ENCODE measurements at regions not wholly inside any gene's neighbourhood (a gene's known extent, or its start where the extent isn't known, plus 50 kb on each side); places are given as distances from the start of the nearest gene placed in this dataset.

- no peak for FAIRE-seq
- WGBS, 3 donors = 80 to 89% (median 89%) methylated on average over 5 of the region's 5 CpGs
- no peaks in the 10 kb centered on the region for H3K27me3 ChIP-seq (ENCODE audit: control insufficient read depth in 3 of 3, insufficient read depth in 3 of 3, low read length in 3 of 3)
- DNase-seq = no peak
- H3K36me3 ChIP-seq (ENCODE audit: control insufficient read depth in 3 of 3, insufficient read depth in 2 of 3, low read depth in 1 of 3, low read length in 3 of 3) = no peaks in the 10 kb centered on the region
- no peak overlapping the region for H3K4me3 ChIP-seq (ENCODE audit: low read depth in 1 of 3, low read length in 3 of 3)
- no peak overlapping the region for H3K27ac ChIP-seq (ENCODE audit: low read depth in 1 of 3, low read length in 2 of 3)
- no peaks in the 10 kb centered on the region for H3K4me1 ChIP-seq (ENCODE audit: control insufficient read depth in 3 of 3, insufficient read depth in 2 of 3, low read depth in 1 of 3, low read length in 2 of 3)
- H3K9me3 ChIP-seq (ENCODE audit: control insufficient read depth in 2 of 2, insufficient read depth in 1 of 2, low read depth in 1 of 2, low read length in 1 of 2) = no peaks in the 10 kb centered on the region
These were observed 145.8 kb upstream of the CCN2 start for GRCh38 chr6:132096996-132097395.

GRCh38 chr6:132096245-132096644 is 145.1 kb upstream of the CCN2 start:
- DNase-seq (no peak), FAIRE-seq (no peak)
- no peak overlapping the region for H3K27ac ChIP-seq (ENCODE audit: low read depth in 1 of 3, low read length in 2 of 3)
- no peaks in the 10 kb centered on the region for H3K4me1 ChIP-seq (ENCODE audit: control insufficient read depth in 3 of 3, insufficient read depth in 2 of 3, low read depth in 1 of 3, low read length in 2 of 3)
- no peaks in the 10 kb centered on the region for H3K27me3 ChIP-seq (ENCODE audit: control insufficient read depth in 3 of 3, insufficient read depth in 3 of 3, low read length in 3 of 3)
- H3K36me3 ChIP-seq (ENCODE audit: control insufficient read depth in 3 of 3, insufficient read depth in 2 of 3, low read depth in 1 of 3, low read length in 3 of 3) = no peaks in the 10 kb centered on the region
- no peaks in the 10 kb centered on the region for H3K9me3 ChIP-seq (ENCODE audit: control insufficient read depth in 2 of 2, insufficient read depth in 1 of 2, low read depth in 1 of 2, low read length in 1 of 2)
- 80 to 88% (median 84%) methylated on average over 3 of the region's 3 CpGs for WGBS, 3 donors
- H3K4me3 ChIP-seq (ENCODE audit: low read depth in 1 of 3, low read length in 3 of 3) = no peak overlapping the region

- Histone ChIP-seq H3K27ac (ENCODE audit: low read depth in 1 of 3, low read length in 2 of 3) (no peak overlapping the region), H3K36me3 (ENCODE audit: control insufficient read depth in 3 of 3, insufficient read depth in 2 of 3, low read depth in 1 of 3, low read length in 3 of 3) (no peaks in the 10 kb centered on the region), H3K9me3 (ENCODE audit: control insufficient read depth in 2 of 2, insufficient read depth in 1 of 2, low read depth in 1 of 2, low read length in 1 of 2) (no peaks in the 10 kb centered on the region), H3K4me1 (ENCODE audit: control insufficient read depth in 3 of 3, insufficient read depth in 2 of 3, low read depth in 1 of 3, low read length in 2 of 3) (no peaks in the 10 kb centered on the region), H3K4me3 (ENCODE audit: low read depth in 1 of 3, low read length in 3 of 3) (no peak overlapping the region), H3K27me3 (ENCODE audit: control insufficient read depth in 3 of 3, insufficient read depth in 3 of 3, low read length in 3 of 3) (no peaks in the 10 kb centered on the region)
- WGBS, 3 donors = 77 to 88% (median 80%) methylated on average over 2 of the region's 2 CpGs
- FAIRE-seq (no peak), DNase-seq (no peak)
These were observed 138.0 kb upstream of the CCN2 start for GRCh38 chr6:132089173-132089572.

GRCh38 chr6:132088150-132088549 is 137.0 kb upstream of the CCN2 start:
- FAIRE-seq (no peak), DNase-seq (no peak)
- Histone ChIP-seq H3K4me3 (ENCODE audit: low read depth in 1 of 3, low read length in 3 of 3) (no peak overlapping the region), H3K27me3 (ENCODE audit: control insufficient read depth in 3 of 3, insufficient read depth in 3 of 3, low read length in 3 of 3) (no peaks in the 10 kb centered on the region), H3K9me3 (ENCODE audit: control insufficient read depth in 2 of 2, insufficient read depth in 1 of 2, low read depth in 1 of 2, low read length in 1 of 2) (no peaks in the 10 kb centered on the region), H3K4me1 (ENCODE audit: control insufficient read depth in 3 of 3, insufficient read depth in 2 of 3, low read depth in 1 of 3, low read length in 2 of 3) (no peaks in the 10 kb centered on the region), H3K27ac (ENCODE audit: low read depth in 1 of 3, low read length in 2 of 3) (no peak overlapping the region), H3K36me3 (ENCODE audit: control insufficient read depth in 3 of 3, insufficient read depth in 2 of 3, low read depth in 1 of 3, low read length in 3 of 3) (no peaks in the 10 kb centered on the region)
- 82 to 83% (median 82%) methylated on average over 2 of the region's 2 CpGs for WGBS, 3 donors

DNA sequence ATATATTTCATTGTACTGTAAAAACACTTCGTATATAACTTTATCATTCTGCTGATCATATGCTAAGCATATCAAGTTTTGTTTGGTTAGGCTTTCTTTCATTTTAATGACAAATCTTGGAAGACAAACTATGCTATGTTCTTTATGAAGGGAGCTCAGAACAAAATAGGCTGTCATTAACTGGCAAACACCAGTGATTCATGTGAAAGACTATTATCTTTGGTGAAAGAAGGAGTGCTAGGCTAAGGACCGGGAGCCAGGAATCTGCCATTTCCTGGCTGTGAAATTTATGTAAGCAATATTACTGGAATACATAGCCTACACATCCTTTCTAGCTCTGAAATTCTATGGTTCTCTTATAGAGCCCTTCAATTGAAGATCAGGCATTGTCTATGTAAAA is 136.2 kb upstream of the CCN2 start:
- no peak for DNase-seq
- H3K36me3 ChIP-seq (ENCODE audit: control insufficient read depth in 3 of 3, insufficient read depth in 2 of 3, low read depth in 1 of 3, low read length in 3 of 3) = no peaks in the 10 kb centered on the region
- H3K4me1 ChIP-seq (ENCODE audit: control insufficient read depth in 3 of 3, insufficient read depth in 2 of 3, low read depth in 1 of 3, low read length in 2 of 3) = no peaks in the 10 kb centered on the region
- FAIRE-seq = no peak
- no peaks in the 10 kb centered on the region for H3K27me3 ChIP-seq (ENCODE audit: control insufficient read depth in 3 of 3, insufficient read depth in 3 of 3, low read length in 3 of 3)
- 73 to 84% (median 75%) methylated on average over 2 of the region's 2 CpGs for WGBS, 3 donors
- H3K4me3 ChIP-seq (ENCODE audit: low read depth in 1 of 3, low read length in 3 of 3) = no peak overlapping the region
- no peak overlapping the region for H3K27ac ChIP-seq (ENCODE audit: low read depth in 1 of 3, low read length in 2 of 3)
- no peaks in the 10 kb centered on the region for H3K9me3 ChIP-seq (ENCODE audit: control insufficient read depth in 2 of 2, insufficient read depth in 1 of 2, low read depth in 1 of 2, low read length in 1 of 2)

DNA sequence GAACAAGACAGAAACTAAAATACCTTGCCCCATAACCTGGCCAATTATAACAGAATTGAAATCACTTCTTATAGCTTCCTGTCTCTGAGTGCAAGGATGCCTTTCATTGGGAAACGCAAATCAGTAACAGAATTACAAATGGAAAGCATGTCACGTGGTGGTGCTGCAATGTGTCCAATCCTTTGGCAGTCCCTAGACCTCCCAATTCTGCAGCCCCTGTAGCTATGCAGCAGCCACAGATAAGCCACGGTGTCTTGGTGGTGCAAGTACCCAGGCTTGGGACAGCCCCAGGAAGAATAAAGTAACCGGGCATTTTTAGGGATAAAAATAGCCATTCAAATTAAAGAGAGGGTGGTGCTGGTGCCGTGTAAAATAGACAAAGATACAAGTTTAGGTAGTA is 134.6 kb upstream of the CCN2 start:
- no peak overlapping the region for H3K4me3 ChIP-seq (ENCODE audit: low read depth in 1 of 3, low read length in 3 of 3)
- FAIRE-seq = no peak
- DNase-seq = no peak
- H3K27me3 ChIP-seq (ENCODE audit: control insufficient read depth in 3 of 3, insufficient read depth in 3 of 3, low read length in 3 of 3) = no peaks in the 10 kb centered on the region
- no peaks in the 10 kb centered on the region for H3K4me1 ChIP-seq (ENCODE audit: control insufficient read depth in 3 of 3, insufficient read depth in 2 of 3, low read depth in 1 of 3, low read length in 2 of 3)
- peak overlapping the region in 2 of 3 donors; percentile 69 to 81 for H3K27ac ChIP-seq (ENCODE audit: low read depth in 1 of 3, low read length in 2 of 3)
- no peaks in the 10 kb centered on the region for H3K36me3 ChIP-seq (ENCODE audit: control insufficient read depth in 3 of 3, insufficient read depth in 2 of 3, low read depth in 1 of 3, low read length in 3 of 3)
- WGBS, 3 donors = 68 to 82% (median 70%) methylated on average over 5 of the region's 5 CpGs
- H3K9me3 ChIP-seq (ENCODE audit: control insufficient read depth in 2 of 2, insufficient read depth in 1 of 2, low read depth in 1 of 2, low read length in 1 of 2) = no peaks in the 10 kb centered on the region

DNA sequence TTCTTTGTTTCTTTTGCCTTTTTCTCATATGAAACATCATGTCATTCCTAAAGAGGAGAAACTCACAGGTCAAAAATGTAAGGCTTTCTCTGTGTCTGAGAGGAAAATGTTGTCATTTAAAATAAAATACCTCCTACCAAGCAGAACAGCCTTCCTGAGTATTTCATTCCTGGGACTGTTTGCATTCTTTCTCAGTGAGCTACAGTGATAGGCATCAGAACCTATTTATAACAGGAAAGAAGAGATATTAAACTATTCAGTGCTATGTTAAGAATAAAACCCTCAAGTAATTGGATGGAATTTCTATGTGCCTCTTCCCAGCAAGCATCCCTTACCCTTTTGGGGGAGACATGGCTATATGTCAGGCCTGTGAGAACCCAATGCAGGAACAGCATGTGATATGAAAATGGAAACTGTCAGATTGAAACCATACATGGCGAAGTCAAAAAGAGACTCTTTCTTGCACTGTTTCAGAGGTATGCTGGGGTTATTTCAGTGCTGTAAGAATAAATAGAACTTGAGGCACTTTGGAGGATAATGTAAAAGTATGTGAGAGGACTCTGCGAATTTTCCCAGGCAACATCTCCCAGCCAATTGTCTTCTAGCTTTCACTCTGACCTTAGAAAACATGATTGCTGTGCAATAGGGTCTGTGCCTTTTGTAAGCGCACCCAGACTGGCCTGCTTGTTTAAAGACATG is 133.8 kb upstream of the CCN2 start:
- Histone ChIP-seq H3K4me1 (ENCODE audit: control insufficient read depth in 3 of 3, insufficient read depth in 2 of 3, low read depth in 1 of 3, low read length in 2 of 3) (no peaks in the 10 kb centered on the region), H3K4me3 (ENCODE audit: low read depth in 1 of 3, low read length in 3 of 3) (no peak overlapping the region), H3K27me3 (ENCODE audit: control insufficient read depth in 3 of 3, insufficient read depth in 3 of 3, low read length in 3 of 3) (no peaks in the 10 kb centered on the region), H3K36me3 (ENCODE audit: control insufficient read depth in 3 of 3, insufficient read depth in 2 of 3, low read depth in 1 of 3, low read length in 3 of 3) (no peaks in the 10 kb centered on the region), H3K9me3 (ENCODE audit: control insufficient read depth in 2 of 2, insufficient read depth in 1 of 2, low read depth in 1 of 2, low read length in 1 of 2) (no peaks in the 10 kb centered on the region), H3K27ac (ENCODE audit: low read depth in 1 of 3, low read length in 2 of 3) (peak overlapping the region in 2 of 3 donors; percentile 69 to 81)
- 69 to 85% (median 79%) methylated on average over 3 of the region's 3 CpGs for WGBS, 3 donors
- peak in 1 of 2 donors; percentile 14 for DNase-seq
- FAIRE-seq = no peak

GRCh38 chr6:132082421-132082820 is 131.2 kb upstream of the CCN2 start:
- Histone ChIP-seq H3K27ac (ENCODE audit: low read depth in 1 of 3, low read length in 2 of 3) (no peak overlapping the region), H3K9me3 (ENCODE audit: control insufficient read depth in 2 of 2, insufficient read depth in 1 of 2, low read depth in 1 of 2, low read length in 1 of 2) (no peaks in the 10 kb centered on the region), H3K4me1 (ENCODE audit: control insufficient read depth in 3 of 3, insufficient read depth in 2 of 3, low read depth in 1 of 3, low read length in 2 of 3) (no peaks in the 10 kb centered on the region), H3K27me3 (ENCODE audit: control insufficient read depth in 3 of 3, insufficient read depth in 3 of 3, low read length in 3 of 3) (no peaks in the 10 kb centered on the region), H3K36me3 (ENCODE audit: control insufficient read depth in 3 of 3, insufficient read depth in 2 of 3, low read depth in 1 of 3, low read length in 3 of 3) (no peaks in the 10 kb centered on the region), H3K4me3 (ENCODE audit: low read depth in 1 of 3, low read length in 3 of 3) (no peak overlapping the region)
- WGBS, 3 donors = 70 to 87% (median 87%) methylated on average over 2 of the region's 2 CpGs
- DNase-seq (no peak), FAIRE-seq (no peak)

- no peak for FAIRE-seq
- DNase-seq = no peak
- Histone ChIP-seq H3K27me3 (ENCODE audit: control insufficient read depth in 3 of 3, insufficient read depth in 3 of 3, low read length in 3 of 3) (no peaks in the 10 kb centered on the region), H3K9me3 (ENCODE audit: control insufficient read depth in 2 of 2, insufficient read depth in 1 of 2, low read depth in 1 of 2, low read length in 1 of 2) (no peaks in the 10 kb centered on the region), H3K27ac (ENCODE audit: low read depth in 1 of 3, low read length in 2 of 3) (no peak overlapping the region), H3K4me3 (ENCODE audit: low read depth in 1 of 3, low read length in 3 of 3) (no peak overlapping the region), H3K36me3 (ENCODE audit: control insufficient read depth in 3 of 3, insufficient read depth in 2 of 3, low read depth in 1 of 3, low read length in 3 of 3) (no peaks in the 10 kb centered on the region), H3K4me1 (ENCODE audit: control insufficient read depth in 3 of 3, insufficient read depth in 2 of 3, low read depth in 1 of 3, low read length in 2 of 3) (no peaks in the 10 kb centered on the region)
- 47 to 63% (median 59%) methylated on average over 1 of the region's 1 CpG for WGBS, 3 donors
These were observed 130.2 kb upstream of the CCN2 start for GRCh38 chr6:132081338-132081737.
